HG02759 (cell line): ENCODE measurements at regions not wholly inside any gene's neighbourhood (a gene's known extent, or its start where the extent isn't known, plus 50 kb on each side); places are given as distances from the start of the nearest gene placed in this dataset.

Source experiments
- ATAC-seq: cut with Tn5 transposase; IDR thresholded peaks from one replicate; pipeline ENCODE4 v1.9.1; 2021; ENCODE audit warnings: mild to moderate bottlenecking, moderate library complexity; ENCODE audit not compliant: unreplicated experiment

DNA sequence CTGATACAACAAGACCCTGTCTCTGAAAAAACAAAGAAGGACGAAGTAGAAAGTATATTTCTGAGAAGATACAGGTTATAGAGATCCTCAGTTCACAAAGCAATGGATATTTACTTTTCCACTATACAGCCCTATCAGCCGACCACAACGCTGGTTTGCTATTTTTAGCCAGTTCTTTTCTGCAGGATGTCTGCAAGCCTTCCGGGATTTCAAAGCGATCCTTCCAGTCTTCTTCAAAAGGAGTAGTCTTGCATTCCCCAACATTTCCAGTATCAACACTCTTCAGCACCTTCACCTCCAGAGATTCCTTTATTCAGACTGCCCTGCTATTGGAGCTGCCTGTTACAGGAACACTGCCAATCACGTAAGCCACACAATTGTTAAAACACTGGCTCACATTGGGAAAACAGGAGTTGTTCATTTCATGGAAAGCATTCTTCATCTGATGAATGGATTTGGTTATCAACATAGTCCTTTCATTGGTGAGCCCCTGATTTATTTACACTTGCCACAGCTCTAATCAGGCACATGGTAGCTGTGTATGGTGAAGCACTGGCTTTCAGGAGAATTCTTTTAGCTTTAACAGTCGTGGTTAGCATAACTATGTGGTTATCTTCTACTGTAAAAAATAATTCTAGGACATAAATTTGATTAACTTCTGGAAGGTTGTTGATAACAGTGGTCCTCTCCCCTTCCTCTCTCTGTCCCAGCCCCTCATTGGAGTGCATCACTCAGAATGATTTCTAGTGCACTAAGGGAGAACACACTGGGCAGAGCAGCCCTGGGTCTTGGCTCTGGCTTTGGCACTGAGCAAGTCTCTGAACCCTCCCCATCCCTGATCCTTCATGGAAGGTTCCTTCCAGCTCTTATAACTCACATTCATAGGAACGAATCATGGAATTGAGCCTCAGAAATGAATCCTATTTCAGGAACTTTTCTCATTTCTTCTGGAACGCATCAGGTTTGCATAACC, 109.9 kb upstream of the SORBS2 start:
- no peak for ATAC-seq

- no peak for ATAC-seq
Measured at GRCh38 chr4:185924458-185925044, 112.6 kb upstream of the SORBS2 start.

DNA sequence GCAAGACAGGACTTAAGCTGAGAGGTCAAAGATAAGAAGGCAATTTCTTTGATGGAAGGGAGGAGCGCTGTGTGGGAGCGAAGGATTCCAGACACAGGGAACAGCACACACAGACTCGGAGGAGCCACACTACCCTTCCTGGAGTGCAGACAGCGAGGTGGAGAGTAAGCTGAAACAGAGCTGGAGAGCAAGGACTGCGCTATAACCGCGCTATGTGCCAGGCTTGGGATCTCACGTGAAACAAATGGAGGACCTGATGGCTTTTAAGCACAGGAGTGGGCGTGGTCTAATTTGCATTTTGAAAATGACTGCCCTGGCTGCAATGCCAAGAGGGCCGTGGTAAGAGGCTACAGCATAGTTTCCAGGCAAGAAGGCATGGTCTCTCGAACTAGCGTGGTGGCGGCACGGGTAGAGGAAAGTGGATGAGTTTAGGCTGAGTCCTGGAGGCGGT, 113.9 kb upstream of the SORBS2 start:
- ATAC-seq: no peak

- ATAC-seq: no peak
Measured at GRCh38 chr4:185931375-185931774, 119.4 kb upstream of the SORBS2 start.

DNA sequence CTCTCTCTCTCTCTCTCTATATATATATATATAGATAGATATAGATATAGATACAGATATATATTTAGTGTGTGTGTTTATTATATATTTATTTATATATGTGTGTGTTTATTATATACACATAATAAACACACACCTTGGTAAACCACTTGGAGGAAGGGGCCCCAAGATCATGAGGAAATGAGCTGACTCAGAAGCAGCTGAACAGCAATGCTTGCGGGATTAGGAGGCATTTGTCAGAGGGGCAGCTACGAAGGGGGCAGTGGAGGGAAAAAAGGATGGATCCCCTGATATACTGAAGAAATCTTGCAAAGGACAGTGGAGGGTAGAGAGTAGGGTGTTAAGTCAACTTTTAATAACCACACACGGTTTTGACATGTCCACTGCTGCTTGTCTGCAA, 120.0 kb upstream of the SORBS2 start:
- ATAC-seq: no peak

- no peak for ATAC-seq
Measured at GRCh38 chr4:185932491-185932890, 120.5 kb upstream of the SORBS2 start.

- no peak for ATAC-seq
Measured at GRCh38 chr4:185933078-185933581, 121.1 kb upstream of the SORBS2 start.

- ATAC-seq: no peak
Measured at GRCh38 chr4:185936650-185937376, 124.8 kb upstream of the SORBS2 start.

DNA sequence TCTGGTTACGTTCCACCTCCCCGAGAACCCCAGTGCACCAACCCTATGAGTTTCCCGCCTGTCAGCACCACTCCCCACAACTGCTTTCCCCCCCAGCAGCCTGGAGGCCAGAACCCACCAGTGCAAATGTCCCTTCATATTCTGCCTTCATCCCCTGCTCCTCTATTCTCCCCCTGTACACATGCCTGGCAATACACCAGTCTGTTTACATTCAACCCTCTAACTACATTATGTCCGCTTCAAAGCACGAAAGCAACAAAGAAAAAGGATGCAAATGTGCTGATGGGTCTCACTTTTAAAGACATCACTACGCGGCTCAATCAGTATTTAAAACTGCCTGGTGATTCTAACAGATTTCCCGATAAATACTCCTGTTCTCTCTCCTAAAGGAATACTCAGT, 126.7 kb upstream of the SORBS2 start:
- no peak for ATAC-seq

- no peak for ATAC-seq
Measured at GRCh38 chr4:185941461-185941860, 127.5 kb upstream of the TLR3 start.

- ATAC-seq: no peak
Measured at GRCh38 chr4:185945252-185945651, 123.7 kb upstream of the TLR3 start.

DNA sequence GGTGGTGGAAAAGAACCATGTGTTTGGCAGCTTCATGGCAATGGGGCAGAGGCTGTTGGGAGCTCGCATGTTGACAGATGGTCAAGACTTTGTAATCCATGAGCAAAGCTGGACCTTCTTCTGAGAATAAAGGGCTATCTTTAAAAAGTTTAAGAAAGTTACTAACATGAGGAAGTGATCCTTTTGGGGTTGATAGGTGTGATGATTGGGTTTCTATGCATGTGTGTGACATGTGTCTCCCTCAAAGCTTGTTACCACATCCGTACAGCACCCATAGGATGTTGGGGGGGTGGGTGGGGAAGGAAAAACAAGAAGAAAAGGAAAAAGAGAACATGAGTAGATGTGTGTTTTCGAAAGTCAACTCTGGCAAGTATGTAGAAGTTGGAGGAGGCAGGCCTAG, 123.0 kb upstream of the TLR3 start:
- ATAC-seq: no peak

GRCh38 chr4:185950891-185951290, 118.1 kb upstream of the TLR3 start:
- no peak for ATAC-seq

- no peak for ATAC-seq
Measured at GRCh38 chr4:185955151-185955770, 113.7 kb upstream of the TLR3 start.

GRCh38 chr4:185955826-185956543, 113.0 kb upstream of the TLR3 start:
- ATAC-seq: no peak

GRCh38 chr4:185956544-185956940, 112.4 kb upstream of the TLR3 start:
- no peak for ATAC-seq

- ATAC-seq: no peak
Measured at GRCh38 chr4:185958094-185958747, 110.7 kb upstream of the TLR3 start.

GRCh38 chr4:185965426-185966384, 103.3 kb upstream of the TLR3 start:
- peak; percentile 85 for ATAC-seq

- ATAC-seq: no peak
Measured at GRCh38 chr4:185966549-185966948, 102.4 kb upstream of the TLR3 start.
